ENCODE measurements at regions not wholly inside any gene's neighbourhood (a gene's known extent, or its start where the extent isn't known, plus 50 kb on each side); places are given as distances from the start of the nearest gene placed in this dataset.

DNA sequence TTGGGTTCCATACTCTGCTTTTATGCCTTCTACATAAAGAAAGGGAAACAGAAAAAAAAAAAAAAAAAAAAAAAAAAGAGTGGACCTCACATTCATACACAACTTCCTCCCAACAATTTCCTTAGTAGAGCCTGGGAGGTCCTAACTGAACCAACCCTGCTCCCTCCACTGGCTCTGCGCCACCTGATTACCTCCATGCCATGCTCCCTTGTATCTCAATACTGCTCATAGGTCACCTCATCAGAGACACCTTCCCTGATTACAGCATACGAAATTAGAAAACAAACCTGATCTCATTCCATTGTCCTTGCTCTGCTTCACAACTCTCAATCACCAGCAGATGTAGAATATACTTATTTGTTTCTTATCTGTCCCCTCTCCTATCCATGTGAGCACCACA lies 134.2 kb upstream of the EYA4 start:
- no peaks in the 10 kb centered on the region for H3K9me3 ChIP-seq (ENCODE audit: insufficient read depth in 2 of 2, low read depth in 1 of 2, low read length in 1 of 2)
- DNase-seq (ENCODE audit: low read depth in 1 of 2, low spot score in 2 of 2) (no peak), FAIRE-seq (no peak)
- no peak overlapping the region for H2BK20ac ChIP-seq (ENCODE audit: low read length)
- TF ChIP-seq SIN3A (conservative IDR thresholded peaks at IDR 0.05 in 1 of 2, IDR thresholded peaks at IDR 0.05 in 1 of 2; ENCODE audit: low read depth in 1 of 2, low read length in 2 of 2) (no peak), GTF2F1 (IDR thresholded peaks at IDR 0.05; ENCODE audit: borderline replicate concordance, low read depth, low read length) (no peak), SIRT6 (IDR thresholded peaks at IDR 0.05; ENCODE audit: low read length) (no peak)
- no peaks in the 10 kb centered on the region for H3K36me3 ChIP-seq (ENCODE audit: control insufficient read depth in 2 of 4, insufficient read depth in 4 of 4, low read length in 3 of 4)
- H2BK5ac ChIP-seq (ENCODE audit: low read depth, low read length), result no peak overlapping the region
- H4K5ac ChIP-seq (ENCODE audit: insufficient read length, low read depth, low read length), result no peak overlapping the region
- H3K4ac ChIP-seq (replicated peaks; ENCODE audit: insufficient read length, low read depth, low read length), result no peak overlapping the region
- H3K4me2 ChIP-seq (ENCODE audit: insufficient read depth in 1 of 2, low read depth in 2 of 2, low read length in 2 of 2), result no peak overlapping the region
- 94% methylated on average over 2 of the region's 2 CpGs; no CpG with 5 or more reads in 1 of the 2 experiments for WGBS, 2 experiments (ENCODE audit: extremely low coverage in 1 of 2, insufficient coverage in 1 of 2, insufficient read length in 1 of 2, insufficient replicate concordance in 2 of 2, low coverage in 1 of 2, low lambda C conversion rate in 2 of 2, missing lambda C conversion rate in 1 of 2)
- H2BK15ac ChIP-seq (ENCODE audit: low read length), result no peak overlapping the region
- no peak overlapping the region for H2AK5ac ChIP-seq (ENCODE audit: low read depth, low read length)
- no peak overlapping the region for H3K56ac ChIP-seq (replicated peaks; ENCODE audit: insufficient read length, low read depth, low read length)
- H3K18ac ChIP-seq (ENCODE audit: extremely low read depth, low read length), result no peak overlapping the region
- no peak overlapping the region for H3K14ac ChIP-seq (ENCODE audit: insufficient read length)
- no peak overlapping the region for H4K91ac ChIP-seq (replicated peaks; ENCODE audit: insufficient read length, low read length)
- POLR2A ChIA-PET (ENCODE audit: partially characterized antibody), result no interaction called here
- no peak overlapping the region for H4K8ac ChIP-seq (ENCODE audit: extremely low read depth, insufficient read depth, low read length)
- H3K4me3 ChIP-seq (ENCODE audit: extremely low read depth in 1 of 4, insufficient read depth in 2 of 4, low read depth in 3 of 4, low read length in 4 of 4), result no peak overlapping the region
- no peaks in the 10 kb centered on the region for H3K79me2 ChIP-seq (ENCODE audit: control insufficient read depth in 1 of 2, insufficient read depth in 2 of 2, low read length in 2 of 2)
- no peaks in the 10 kb centered on the region for H4K20me1 ChIP-seq (replicated peaks in 1 of 2; ENCODE audit: control insufficient read depth in 1 of 2, insufficient read depth in 2 of 2, low read length in 2 of 2)
- H3K27ac ChIP-seq (ENCODE audit: low read depth, low read length), result no peak overlapping the region
- no peak overlapping the region for H2BK12ac ChIP-seq (ENCODE audit: low read depth, low read length)
- H3K9ac ChIP-seq (replicated peaks in 1 of 4; ENCODE audit: extremely low read depth in 1 of 4, low read depth in 3 of 4, low read length in 3 of 4), result no peak overlapping the region
- no peaks in the 10 kb centered on the region for H3K23me2 ChIP-seq (ENCODE audit: low read depth, low read length)
- no peaks in the 10 kb centered on the region for H3K79me1 ChIP-seq (ENCODE audit: low read depth, low read length)
- no peak overlapping the region for H2AFZ ChIP-seq (ENCODE audit: low read length)
- CTCF ChIA-PET (ENCODE audit: partially characterized antibody), result no interaction called here
- no peaks in the 10 kb centered on the region for H3K27me3 ChIP-seq (replicated peaks in 1 of 4; ENCODE audit: control insufficient read depth in 3 of 4, extremely low read depth in 1 of 4, insufficient read depth in 3 of 4, low read length in 3 of 4)
- H3K4me1 ChIP-seq (replicated peaks in 1 of 4; ENCODE audit: control insufficient read depth in 3 of 4, insufficient read depth in 4 of 4, low read length in 3 of 4), result no peaks in the 10 kb centered on the region
- H3K23ac ChIP-seq (ENCODE audit: insufficient read length), result no peak overlapping the region
- H2BK120ac ChIP-seq (replicated peaks; ENCODE audit: low read depth, low read length), result no peak overlapping the region

Data from H1 (cell line).